Lower leg skin (tissue), 4 donors: ENCODE measurements at regions not wholly inside any gene's neighbourhood (a gene's known extent, or its start where the extent isn't known, plus 50 kb on each side); places are given as distances from the start of the nearest gene placed in this dataset.

ENCODE experiments used
- DNase-seq, 2 donors: peaks; one replicate each; pipeline ENCODE4 v3.0.0-alpha.2; 2019; ENCODE audit warnings: low spot score in 2 of 2
- H3K4me3 ChIP-seq: fragments of 200-600 bp; sonication (generic); 2 replicates; pipeline ENCODE4 v1.5.1; 2017; ENCODE audit warnings: mild to moderate bottlenecking, low read depth; ENCODE audit not compliant: poor library complexity, severe bottlenecking
- CTCF ChIP-seq, 3 donors: fragments of 450-650 bp; IDR thresholded peaks; one replicate each; pipeline ENCODE4 v1.5.1; 2016; ENCODE audit warnings: antibody characterized with exemption in 3 of 3, mild to moderate bottlenecking in 3 of 3, moderate library complexity in 2 of 3
- POLR2A ChIP-seq, 2 donors: fragments of 450-650 bp; IDR thresholded peaks; one replicate each; pipeline ENCODE4 v1.6.1; 2016 to 2017; ENCODE audit warnings: antibody characterized with exemption in 2 of 2, mild to moderate bottlenecking in 1 of 2, moderate library complexity in 1 of 2
- WGBS, 2 donors: methylation state at CpG; one replicate each; pipeline ENCODE4 v1.1.5; 2018; 5-methylcytosine and 5-hydroxymethylcytosine counted together
- intact Hi-C: fragments of 100-400 bp; cut with DNase I; formaldehyde crosslinking; loops from one replicate; pipeline ENCODE4 v1.15.0; 2023; ENCODE audit warnings: low total_unique reads

- 41 to 44% methylated on average over 9 of the region's 9 CpGs for WGBS, 2 donors
- no peak overlapping the region for H3K4me3 ChIP-seq
Observed at GRCh38 chr11:71112454-71112853, 139.9 kb downstream of the SHANK2 start.

GRCh38 chr11:71109586-71109985 lies 142.8 kb downstream of the SHANK2 start:
- WGBS, 2 donors, result 95 to 96% methylated on average over 13 of the region's 13 CpGs
- H3K4me3 ChIP-seq, result no peak overlapping the region
- TF ChIP-seq POLR2A (IDR thresholded peaks at IDR 0.05) (no peak), CTCF (IDR thresholded peaks at IDR 0.05) (no peak)
- intact Hi-C loops, result loop anchor here (10.0 kb wide), 1 partner anchor 1135 kb away; no protein-coding TSS in a partner anchor
- no peak for DNase-seq

More at GRCh38 chr11:71112454-71112853, 139.9 kb downstream of the SHANK2 start:
- no peak for DNase-seq
- intact Hi-C loops, result no loop called here
- TF ChIP-seq POLR2A (IDR thresholded peaks at IDR 0.05), result no peak
- TF ChIP-seq CTCF (IDR thresholded peaks at IDR 0.05), result no peak

GRCh38 chr11:71109186-71109585 lies 143.2 kb downstream of the SHANK2 start:
- intact Hi-C loops, result loop anchor here (10.0 kb wide), 1 partner anchor 1134 kb away; no protein-coding TSS in a partner anchor
- 93% methylated on average over 9 of the region's 9 CpGs for whole genome bisulfite sequencing, 2 donors
- TF ChIP-seq CTCF (IDR thresholded peaks at IDR 0.05) (no peak), POLR2A (IDR thresholded peaks at IDR 0.05) (no peak)
- no peak for DNase-seq
- no peak overlapping the region for H3K4me3 ChIP-seq

DNA sequence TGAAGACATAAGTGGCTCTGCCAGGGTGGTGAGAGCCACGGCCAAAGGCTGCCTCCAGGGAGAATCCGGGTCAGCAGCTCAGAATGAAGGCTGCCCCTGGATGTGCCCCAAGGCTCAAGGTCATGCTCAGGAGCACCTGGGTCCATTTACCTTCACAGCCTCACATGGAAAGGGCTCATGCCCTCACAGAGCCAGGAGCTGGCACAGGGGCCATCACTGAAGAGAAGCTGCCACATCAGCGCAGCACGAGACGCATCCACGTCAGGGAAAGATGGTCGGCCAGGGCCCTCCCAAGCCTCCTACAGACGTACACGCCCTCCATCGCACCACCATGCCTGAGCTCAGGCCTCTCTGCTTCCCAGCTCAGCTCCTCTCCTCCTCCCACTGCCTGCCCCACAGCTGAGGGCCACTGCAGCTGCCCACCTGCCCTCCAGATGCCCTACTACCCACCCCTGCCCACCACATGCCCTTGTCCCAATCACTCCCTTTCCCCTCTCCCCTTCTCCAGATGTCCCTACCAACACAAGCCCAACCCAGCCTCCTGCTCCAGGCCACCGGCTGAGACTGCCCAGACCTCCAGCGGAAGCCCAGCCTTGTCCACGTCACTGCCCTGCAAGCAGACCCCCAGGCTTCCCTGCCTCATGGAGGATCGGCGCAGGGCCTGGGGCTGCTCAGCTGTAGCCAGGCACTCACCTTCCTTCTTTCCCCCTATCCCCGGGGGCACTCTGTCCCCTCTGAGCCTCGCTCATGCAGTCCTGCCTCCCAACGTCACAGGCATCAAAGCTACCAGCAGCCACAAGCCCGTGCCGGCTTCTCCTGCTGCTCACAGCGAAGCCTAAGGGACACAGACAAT lies 144.1 kb downstream of the SHANK2 start:
- TF ChIP-seq POLR2A (IDR thresholded peaks at IDR 0.05) (no peak), CTCF (IDR thresholded peaks at IDR 0.05) (no peak)
- 76 to 81% methylated on average over 20 to 21 of the region's 21 CpGs for WGBS, 2 donors
- no peak for DNase-seq
- intact Hi-C loops, result loop anchor here (10.0 kb wide), 1 partner anchor 1133 kb away; no protein-coding TSS in a partner anchor
- no peak overlapping the region for H3K4me3 ChIP-seq

DNA sequence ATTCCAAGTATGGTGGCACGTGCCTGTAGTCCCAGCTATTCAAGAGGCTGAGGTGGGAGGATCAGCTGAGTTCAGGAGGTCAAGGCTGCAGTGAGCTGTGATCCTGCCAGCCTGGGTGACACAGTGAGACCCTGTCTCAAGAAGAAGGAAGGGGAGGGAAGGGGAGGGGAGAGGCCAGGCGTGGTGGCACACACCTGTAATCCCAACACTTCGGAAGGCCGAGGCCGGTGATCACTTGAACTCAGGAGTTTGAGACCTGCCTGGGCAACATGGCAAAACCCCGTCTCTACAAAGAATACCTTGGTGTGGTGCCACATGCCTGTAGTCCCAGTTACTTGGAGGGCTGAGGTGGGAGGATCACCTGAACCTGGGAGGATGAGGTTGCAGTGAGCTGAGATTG lies 145.7 kb downstream of the SHANK2 start:
- no peak for TF ChIP-seq POLR2A (IDR thresholded peaks at IDR 0.05)
- TF ChIP-seq CTCF (IDR thresholded peaks at IDR 0.05), result no peak
- H3K4me3 ChIP-seq, result no peak overlapping the region
- intact Hi-C loops, result loop anchor here (10.0 kb wide), 1 partner anchor 1132 kb away; no protein-coding TSS in a partner anchor
- DNase-seq, result no peak
- WGBS, 2 donors, result 86 to 91% methylated on average over 6 of the region's 6 CpGs
